Fibroblast of lung (primary cell): ENCODE measurements at regions not wholly inside any gene's neighbourhood (a gene's known extent, or its start where the extent isn't known, plus 50 kb on each side); places are given as distances from the start of the nearest gene placed in this dataset.

ENCODE experiments used
- EZH2 ChIP-seq: IDR thresholded peaks from 2 replicates; pipeline ENCODE4 v1.5.1; 2012; ENCODE audit warnings: low read length, control low read depth, mild to moderate bottlenecking; ENCODE audit errors: missing control alignments
- TF ChIP-seq, protein P1 (sequence below), 2 donors: IDR thresholded peaks in 1 of 2; conservative IDR thresholded peaks in 1 of 2; 1 replicate in 1 of 2; 2 replicates in 1 of 2; pipeline ENCODE4 v1.5.1; 2011 to 2012; ENCODE audit warnings: low read length in 2 of 2, control low read depth in 1 of 2, inconsistent platforms in 1 of 2, low read depth in 1 of 2, mild to moderate bottlenecking in 1 of 2

DNA sequence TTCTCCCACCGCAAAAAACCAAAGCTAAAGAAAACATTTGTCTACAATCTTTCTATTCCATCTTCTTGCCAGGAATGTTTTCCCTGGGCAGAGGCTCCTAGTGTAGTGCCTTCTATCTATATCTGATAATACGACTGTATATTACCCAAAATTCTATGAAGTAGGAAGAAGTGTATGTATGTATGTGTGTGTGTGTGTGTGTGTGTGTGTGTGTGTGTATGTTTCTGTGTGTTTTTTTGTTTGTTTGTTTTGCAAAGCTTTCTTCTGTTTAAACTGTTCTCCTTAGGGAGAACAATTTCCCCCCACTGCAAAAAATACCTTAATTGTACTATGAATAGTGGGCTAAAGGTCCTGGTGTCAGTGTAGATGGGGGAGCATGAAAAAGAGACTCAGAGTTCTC lies 312.6 kb upstream of the CITED2 start:
- TF ChIP-seq, protein P1, sequence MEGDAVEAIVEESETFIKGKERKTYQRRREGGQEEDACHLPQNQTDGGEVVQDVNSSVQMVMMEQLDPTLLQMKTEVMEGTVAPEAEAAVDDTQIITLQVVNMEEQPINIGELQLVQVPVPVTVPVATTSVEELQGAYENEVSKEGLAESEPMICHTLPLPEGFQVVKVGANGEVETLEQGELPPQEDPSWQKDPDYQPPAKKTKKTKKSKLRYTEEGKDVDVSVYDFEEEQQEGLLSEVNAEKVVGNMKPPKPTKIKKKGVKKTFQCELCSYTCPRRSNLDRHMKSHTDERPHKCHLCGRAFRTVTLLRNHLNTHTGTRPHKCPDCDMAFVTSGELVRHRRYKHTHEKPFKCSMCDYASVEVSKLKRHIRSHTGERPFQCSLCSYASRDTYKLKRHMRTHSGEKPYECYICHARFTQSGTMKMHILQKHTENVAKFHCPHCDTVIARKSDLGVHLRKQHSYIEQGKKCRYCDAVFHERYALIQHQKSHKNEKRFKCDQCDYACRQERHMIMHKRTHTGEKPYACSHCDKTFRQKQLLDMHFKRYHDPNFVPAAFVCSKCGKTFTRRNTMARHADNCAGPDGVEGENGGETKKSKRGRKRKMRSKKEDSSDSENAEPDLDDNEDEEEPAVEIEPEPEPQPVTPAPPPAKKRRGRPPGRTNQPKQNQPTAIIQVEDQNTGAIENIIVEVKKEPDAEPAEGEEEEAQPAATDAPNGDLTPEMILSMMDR (conservative IDR thresholded peaks at IDR 0.05 in 1 of 2, IDR thresholded peaks at IDR 0.05 in 1 of 2; ENCODE audit: low read depth in 1 of 2, low read length in 2 of 2): no peak
- TF ChIP-seq EZH2: no peak
